Mammary epithelial cell (primary cell): ENCODE measurements at regions not wholly inside any gene's neighbourhood (a gene's known extent, or its start where the extent isn't known, plus 50 kb on each side); places are given as distances from the start of the nearest gene placed in this dataset.

Source experiments
- EZH2 ChIP-seq: IDR thresholded peaks from 2 replicates; pipeline ENCODE4 v1.6.1; 2012; ENCODE audit warnings: low read length, inconsistent platforms, borderline replicate concordance
- TF ChIP-seq, protein P1 (sequence below), 2 donors: IDR thresholded peaks in 1 of 2; conservative IDR thresholded peaks in 1 of 2; 2 replicates each; pipeline ENCODE4 v1.5.1; 2011 to 2012; ENCODE audit warnings: inconsistent platforms in 2 of 2, low read length in 2 of 2, mild to moderate bottlenecking in 2 of 2, control low read depth in 1 of 2, low read depth in 1 of 2; ENCODE audit not compliant: insufficient read depth in 1 of 2; ENCODE audit errors: extremely low read depth in 1 of 2

DNA sequence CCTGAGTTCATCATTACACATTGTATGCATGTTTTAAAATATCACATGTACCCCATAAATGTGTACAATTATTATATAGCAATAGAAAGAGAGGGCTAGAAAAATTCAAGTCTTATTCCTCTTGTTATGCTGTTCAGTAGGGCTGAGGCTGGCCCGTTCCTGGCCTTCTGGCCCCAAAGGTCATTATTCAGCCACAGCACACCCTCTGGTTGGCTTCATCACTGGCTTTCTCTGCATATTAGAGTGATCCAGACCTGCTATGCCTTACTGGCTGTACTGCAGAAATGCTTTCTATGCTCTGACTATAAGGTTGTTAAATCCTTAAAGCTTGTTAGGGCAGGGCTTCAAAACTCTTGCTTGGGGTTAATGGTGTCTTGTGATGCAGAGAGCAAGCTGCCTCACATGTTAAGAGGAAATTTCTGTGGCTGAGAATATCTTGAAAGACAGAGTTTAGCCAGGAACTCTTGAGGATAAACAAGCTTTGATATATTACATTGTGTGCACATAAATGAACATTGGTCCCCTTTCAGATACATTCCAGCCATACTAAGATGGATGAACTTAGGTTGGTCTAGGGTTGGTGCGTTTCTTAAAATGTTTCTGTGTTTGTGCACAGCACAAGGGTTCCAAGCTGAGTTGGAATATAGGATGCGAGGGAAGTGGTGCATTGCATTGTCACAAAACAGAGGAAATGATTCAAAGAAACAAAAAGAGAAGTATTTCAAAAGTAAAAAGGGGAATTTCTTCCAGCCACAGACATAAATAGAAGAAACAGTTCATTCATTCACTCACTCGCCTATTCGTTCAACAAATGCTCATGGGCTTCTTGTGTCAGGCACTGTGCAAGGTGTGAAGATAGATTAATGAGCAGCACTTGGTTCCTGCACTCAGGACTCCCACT lies 61.6 kb upstream of the WDR11 start:
- TF ChIP-seq, protein P1, sequence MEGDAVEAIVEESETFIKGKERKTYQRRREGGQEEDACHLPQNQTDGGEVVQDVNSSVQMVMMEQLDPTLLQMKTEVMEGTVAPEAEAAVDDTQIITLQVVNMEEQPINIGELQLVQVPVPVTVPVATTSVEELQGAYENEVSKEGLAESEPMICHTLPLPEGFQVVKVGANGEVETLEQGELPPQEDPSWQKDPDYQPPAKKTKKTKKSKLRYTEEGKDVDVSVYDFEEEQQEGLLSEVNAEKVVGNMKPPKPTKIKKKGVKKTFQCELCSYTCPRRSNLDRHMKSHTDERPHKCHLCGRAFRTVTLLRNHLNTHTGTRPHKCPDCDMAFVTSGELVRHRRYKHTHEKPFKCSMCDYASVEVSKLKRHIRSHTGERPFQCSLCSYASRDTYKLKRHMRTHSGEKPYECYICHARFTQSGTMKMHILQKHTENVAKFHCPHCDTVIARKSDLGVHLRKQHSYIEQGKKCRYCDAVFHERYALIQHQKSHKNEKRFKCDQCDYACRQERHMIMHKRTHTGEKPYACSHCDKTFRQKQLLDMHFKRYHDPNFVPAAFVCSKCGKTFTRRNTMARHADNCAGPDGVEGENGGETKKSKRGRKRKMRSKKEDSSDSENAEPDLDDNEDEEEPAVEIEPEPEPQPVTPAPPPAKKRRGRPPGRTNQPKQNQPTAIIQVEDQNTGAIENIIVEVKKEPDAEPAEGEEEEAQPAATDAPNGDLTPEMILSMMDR (conservative IDR thresholded peaks at IDR 0.05 in 1 of 2, IDR thresholded peaks at IDR 0.05 in 1 of 2; ENCODE audit: extremely low read depth in 1 of 2, insufficient read depth in 1 of 2, low read depth in 1 of 2, low read length in 2 of 2), result no peak
- TF ChIP-seq EZH2, result no peak
